ENCODE measurements at regions not wholly inside any gene's neighbourhood (a gene's known extent, or its start where the extent isn't known, plus 50 kb on each side); places are given as distances from the start of the nearest gene placed in this dataset.

DNA sequence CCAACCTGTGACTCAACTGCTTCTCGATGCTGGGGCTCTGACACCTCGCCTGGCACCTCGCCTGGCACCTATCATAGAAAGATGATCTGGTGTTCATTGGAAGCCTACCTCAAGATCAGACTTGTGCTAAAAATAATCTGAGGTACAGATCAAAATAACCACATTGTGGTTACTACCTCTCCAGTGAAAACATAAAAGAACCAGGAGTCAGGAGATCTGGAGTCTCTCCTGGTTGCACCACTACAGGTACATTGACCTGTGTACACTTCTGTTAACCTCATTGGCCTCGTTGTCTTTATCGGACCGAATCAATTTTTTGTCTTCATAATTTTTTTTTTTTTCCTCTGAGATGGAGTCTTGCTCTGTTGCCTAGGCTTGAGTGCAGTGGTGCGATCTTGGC lies 695.9 kb downstream of the HDGFL1 start:
- no peak overlapping the region for H3K9ac ChIP-seq (ENCODE audit: extremely low read depth, insufficient read length, low read length)
- no peaks in the 10 kb centered on the region for H3K23me2 ChIP-seq (ENCODE audit: insufficient read length, low read depth, low read length, poor library complexity, severe bottlenecking)
- no peak overlapping the region for H2BK15ac ChIP-seq (ENCODE audit: low read depth, low read length)
- H3K56ac ChIP-seq (ENCODE audit: insufficient read length, low read depth, low read length): no peak overlapping the region
- WGBS (ENCODE audit: extremely low coverage, insufficient read length, low lambda C conversion rate): no CpG with 5 or more reads among the region's 7 CpGs
- H2BK5ac ChIP-seq (ENCODE audit: insufficient read length, low read length): no peak overlapping the region
- H3T11ph ChIP-seq (ENCODE audit: low read length): no peak overlapping the region
- TF ChIP-seq, protein P1, sequence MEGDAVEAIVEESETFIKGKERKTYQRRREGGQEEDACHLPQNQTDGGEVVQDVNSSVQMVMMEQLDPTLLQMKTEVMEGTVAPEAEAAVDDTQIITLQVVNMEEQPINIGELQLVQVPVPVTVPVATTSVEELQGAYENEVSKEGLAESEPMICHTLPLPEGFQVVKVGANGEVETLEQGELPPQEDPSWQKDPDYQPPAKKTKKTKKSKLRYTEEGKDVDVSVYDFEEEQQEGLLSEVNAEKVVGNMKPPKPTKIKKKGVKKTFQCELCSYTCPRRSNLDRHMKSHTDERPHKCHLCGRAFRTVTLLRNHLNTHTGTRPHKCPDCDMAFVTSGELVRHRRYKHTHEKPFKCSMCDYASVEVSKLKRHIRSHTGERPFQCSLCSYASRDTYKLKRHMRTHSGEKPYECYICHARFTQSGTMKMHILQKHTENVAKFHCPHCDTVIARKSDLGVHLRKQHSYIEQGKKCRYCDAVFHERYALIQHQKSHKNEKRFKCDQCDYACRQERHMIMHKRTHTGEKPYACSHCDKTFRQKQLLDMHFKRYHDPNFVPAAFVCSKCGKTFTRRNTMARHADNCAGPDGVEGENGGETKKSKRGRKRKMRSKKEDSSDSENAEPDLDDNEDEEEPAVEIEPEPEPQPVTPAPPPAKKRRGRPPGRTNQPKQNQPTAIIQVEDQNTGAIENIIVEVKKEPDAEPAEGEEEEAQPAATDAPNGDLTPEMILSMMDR (conservative IDR thresholded peaks at IDR 0.05): no peak
- Mint-ChIP-seq H3K36me3 (ENCODE audit: insufficient read depth in 1 of 3, low read depth in 3 of 3) (peaks cover 3 to 15% (median 9%) of the 10 kb centered on the region in 3 experiments), H3K27me3 (ENCODE audit: low read depth) (peaks cover 1% of the 10 kb centered on the region), H3K4me1 (0 out of 4 replicates have a peak, but pooled peaks cover 0 to 2% of the 10 kb centered on the region in 2 experiments), H3K27ac (peak overlapping the region in 1 of 3 experiments; percentile 9; a peak in 1 of 7 replicates), H3K9me3 (peaks cover 12 to 14% of the 10 kb centered on the region in 2 experiments), H3K4me3 (no peak overlapping the region)
- H2AFZ ChIP-seq (ENCODE audit: low read length): no peak overlapping the region
- no peak overlapping the region for H3K23ac ChIP-seq (ENCODE audit: insufficient read length, low read depth, low read length)
- no peak overlapping the region for H3K4me2 ChIP-seq (ENCODE audit: insufficient read depth, insufficient read length, low read length)
- H3K4me1 ChIP-seq (ENCODE audit: insufficient read depth, low read length): no peaks in the 10 kb centered on the region
- H3K14ac ChIP-seq (ENCODE audit: insufficient read depth, low read length): no peak overlapping the region
- H4K5ac ChIP-seq (ENCODE audit: insufficient read length, low read depth, low read length): no peak overlapping the region
- H3K27me3 ChIP-seq (ENCODE audit: insufficient read depth, low read length): no peaks in the 10 kb centered on the region
- no peak for DNase-seq
- H3K4ac ChIP-seq (ENCODE audit: low read depth, low read length): no peak overlapping the region
- H3K18ac ChIP-seq (ENCODE audit: insufficient read length, low read depth, low read length): no peak overlapping the region
- no peak overlapping the region for H4K91ac ChIP-seq (ENCODE audit: insufficient read length, low read depth, low read length)
- no peak overlapping the region for H2BK20ac ChIP-seq (ENCODE audit: low read depth, low read length, poor library complexity, severe bottlenecking)
- no peaks in the 10 kb centered on the region for H3K79me2 ChIP-seq (ENCODE audit: insufficient read depth, low read length)
- H2BK12ac ChIP-seq (ENCODE audit: insufficient read length, low read depth, low read length): no peak overlapping the region
- no peak overlapping the region for H3K27ac ChIP-seq (ENCODE audit: insufficient read length, low read depth, low read length)
- no peak overlapping the region for H2AK5ac ChIP-seq (ENCODE audit: insufficient read length, low read length)
- H2BK120ac ChIP-seq (ENCODE audit: low read depth, low read length, poor library complexity, severe bottlenecking): no peak overlapping the region
- no peaks in the 10 kb centered on the region for H4K20me1 ChIP-seq (ENCODE audit: control insufficient read depth, insufficient read depth, insufficient read length)
- H4K8ac ChIP-seq (replicated peaks; ENCODE audit: insufficient read length, low read depth, low read length): no peak overlapping the region
- no peaks in the 10 kb centered on the region for H3K79me1 ChIP-seq (ENCODE audit: insufficient read depth, low read depth, low read length, poor library complexity, severe bottlenecking)
- H3K9me3 ChIP-seq (ENCODE audit: control insufficient read depth, low read depth, low read length): no peaks in the 10 kb centered on the region
